ENCODE measurements at regions not wholly inside any gene's neighbourhood (a gene's known extent, or its start where the extent isn't known, plus 50 kb on each side); places are given as distances from the start of the nearest gene placed in this dataset.

DNA sequence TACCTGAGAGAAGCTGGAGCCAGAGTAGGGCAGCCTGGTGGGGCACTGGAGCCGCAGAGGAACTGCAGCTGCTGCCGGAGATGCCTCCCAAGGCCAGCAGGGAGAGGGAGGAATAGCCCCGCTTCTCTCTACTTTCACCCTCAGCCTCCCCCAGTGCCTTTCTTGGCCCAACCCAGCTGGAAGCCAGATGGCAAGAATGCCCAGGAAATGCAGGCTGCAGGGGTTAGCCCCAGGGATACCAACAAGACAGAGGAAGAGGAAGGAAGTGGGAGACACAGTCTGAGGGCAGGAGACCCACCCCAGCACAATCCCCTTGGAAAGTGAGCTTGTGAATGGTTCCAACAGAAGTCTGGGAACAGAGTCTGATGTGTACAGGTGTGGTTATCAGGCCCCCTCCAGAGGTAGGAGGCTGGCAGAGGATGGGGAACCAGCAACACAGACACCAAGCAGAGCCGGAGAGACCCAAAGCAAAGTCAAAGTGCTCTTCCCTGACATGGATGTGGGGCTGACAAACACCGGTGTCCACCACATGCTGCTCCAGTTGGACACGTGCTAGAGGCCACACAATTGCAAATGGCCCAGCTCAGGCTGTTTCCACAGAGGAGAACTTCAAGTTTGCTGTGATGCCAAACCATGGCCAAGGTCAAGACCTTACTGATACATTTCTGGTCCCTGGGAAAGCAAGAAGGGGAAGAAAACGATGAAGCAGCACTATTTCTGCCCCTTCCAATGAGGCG lies 418.8 kb upstream of the PROK2 start:
- no peak for TF ChIP-seq CTCF (IDR thresholded peaks at IDR 0.05)
- no peak for TF ChIP-seq ZFX (IDR thresholded peaks at IDR 0.05; ENCODE audit: borderline replicate concordance)
